ENCODE measurements at regions not wholly inside any gene's neighbourhood (a gene's known extent, or its start where the extent isn't known, plus 50 kb on each side); places are given as distances from the start of the nearest gene placed in this dataset.

DNA sequence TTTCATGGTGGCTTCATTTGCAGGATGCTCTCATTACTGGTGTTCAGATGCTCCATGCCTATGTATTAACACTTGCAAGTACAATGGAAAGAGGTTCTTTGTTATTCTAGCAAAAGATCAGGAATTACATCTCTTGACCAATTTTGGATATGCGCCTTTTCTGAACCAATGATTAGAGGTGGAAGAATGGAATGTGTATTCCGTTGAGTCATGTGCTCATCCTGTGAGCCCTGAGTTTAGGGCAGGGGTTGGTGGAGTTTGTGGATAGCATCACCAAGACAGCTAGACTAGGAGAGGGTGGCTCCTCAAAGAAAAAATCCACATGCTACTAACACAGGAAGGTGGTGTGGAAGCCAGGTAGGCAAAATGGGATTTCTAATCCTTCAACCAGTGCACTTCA, 80.7 kb upstream of the SLC25A26 start:
- Histone ChIP-seq H3K9me3 (ENCODE audit: insufficient read depth, low read length) (no peaks in the 10 kb centered on the region), H3K79me2 (ENCODE audit: insufficient read depth, low read length) (no peaks in the 10 kb centered on the region), H3K27me3 (ENCODE audit: low read length) (no peaks in the 10 kb centered on the region), H3K4me2 (ENCODE audit: low read depth, low read length, poor library complexity, severe bottlenecking) (no peak overlapping the region), H4K20me1 (ENCODE audit: low read depth, low read length) (no peaks in the 10 kb centered on the region), H3K36me3 (ENCODE audit: low read length) (no peaks in the 10 kb centered on the region), H3K4me3 (ENCODE audit: insufficient read depth, low read length, poor library complexity, severe bottlenecking) (no peak overlapping the region), H3K9ac (ENCODE audit: low read length) (no peak overlapping the region), H3K27ac (ENCODE audit: low read depth, low read length) (no peak overlapping the region), H3F3A (ENCODE audit: insufficient read depth) (no peaks in the 10 kb centered on the region), H2AFZ (ENCODE audit: low read depth, low read length, severe bottlenecking) (no peak overlapping the region), H3K9me2 (replicated peaks; ENCODE audit: insufficient read depth, low read length) (no peaks in the 10 kb centered on the region)
- no peak for TF ChIP-seq EZH2phosphoT487 (conservative IDR thresholded peaks at IDR 0.05; ENCODE audit: low read length)
- TF ChIP-seq, protein P1, sequence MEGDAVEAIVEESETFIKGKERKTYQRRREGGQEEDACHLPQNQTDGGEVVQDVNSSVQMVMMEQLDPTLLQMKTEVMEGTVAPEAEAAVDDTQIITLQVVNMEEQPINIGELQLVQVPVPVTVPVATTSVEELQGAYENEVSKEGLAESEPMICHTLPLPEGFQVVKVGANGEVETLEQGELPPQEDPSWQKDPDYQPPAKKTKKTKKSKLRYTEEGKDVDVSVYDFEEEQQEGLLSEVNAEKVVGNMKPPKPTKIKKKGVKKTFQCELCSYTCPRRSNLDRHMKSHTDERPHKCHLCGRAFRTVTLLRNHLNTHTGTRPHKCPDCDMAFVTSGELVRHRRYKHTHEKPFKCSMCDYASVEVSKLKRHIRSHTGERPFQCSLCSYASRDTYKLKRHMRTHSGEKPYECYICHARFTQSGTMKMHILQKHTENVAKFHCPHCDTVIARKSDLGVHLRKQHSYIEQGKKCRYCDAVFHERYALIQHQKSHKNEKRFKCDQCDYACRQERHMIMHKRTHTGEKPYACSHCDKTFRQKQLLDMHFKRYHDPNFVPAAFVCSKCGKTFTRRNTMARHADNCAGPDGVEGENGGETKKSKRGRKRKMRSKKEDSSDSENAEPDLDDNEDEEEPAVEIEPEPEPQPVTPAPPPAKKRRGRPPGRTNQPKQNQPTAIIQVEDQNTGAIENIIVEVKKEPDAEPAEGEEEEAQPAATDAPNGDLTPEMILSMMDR (IDR thresholded peaks at IDR 0.05; ENCODE audit: insufficient read depth, low read length, poor library complexity, severe bottlenecking): no peak

DNA sequence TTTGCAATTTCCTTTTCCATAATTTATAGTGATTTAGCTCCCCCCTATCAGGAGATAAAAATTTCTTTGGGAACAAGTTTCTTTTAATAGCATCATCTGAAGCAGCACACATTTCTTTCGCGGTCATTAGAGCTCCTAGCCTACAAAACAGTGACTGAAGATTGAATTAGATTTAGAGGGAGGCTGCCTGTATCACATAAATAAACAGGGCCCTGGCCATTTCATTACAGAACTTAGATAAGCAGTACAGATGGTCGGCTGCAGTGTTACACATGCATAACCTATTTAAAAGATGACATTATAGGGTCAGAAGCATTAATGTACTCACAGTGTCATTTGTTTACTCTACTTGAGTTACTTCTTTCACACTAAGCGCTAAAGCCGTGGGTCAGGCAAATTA, 81.4 kb upstream of the SLC25A26 start:
- Histone ChIP-seq H3F3A (ENCODE audit: insufficient read depth) (no peaks in the 10 kb centered on the region), H3K4me2 (ENCODE audit: low read depth, low read length, poor library complexity, severe bottlenecking) (no peak overlapping the region), H3K79me2 (ENCODE audit: insufficient read depth, low read length) (no peaks in the 10 kb centered on the region), H3K27ac (ENCODE audit: low read depth, low read length) (no peak overlapping the region), H3K4me3 (ENCODE audit: insufficient read depth, low read length, poor library complexity, severe bottlenecking) (no peak overlapping the region), H2AFZ (ENCODE audit: low read depth, low read length, severe bottlenecking) (no peak overlapping the region), H3K36me3 (ENCODE audit: low read length) (no peaks in the 10 kb centered on the region), H3K9me3 (ENCODE audit: insufficient read depth, low read length) (no peaks in the 10 kb centered on the region), H3K9me2 (replicated peaks; ENCODE audit: insufficient read depth, low read length) (no peaks in the 10 kb centered on the region), H3K27me3 (ENCODE audit: low read length) (no peaks in the 10 kb centered on the region), H4K20me1 (ENCODE audit: low read depth, low read length) (no peaks in the 10 kb centered on the region), H3K9ac (ENCODE audit: low read length) (no peak overlapping the region)
- TF ChIP-seq, protein P1 (IDR thresholded peaks at IDR 0.05; ENCODE audit: insufficient read depth, low read length, poor library complexity, severe bottlenecking): no peak
- TF ChIP-seq EZH2phosphoT487 (conservative IDR thresholded peaks at IDR 0.05; ENCODE audit: low read length): no peak

DNA sequence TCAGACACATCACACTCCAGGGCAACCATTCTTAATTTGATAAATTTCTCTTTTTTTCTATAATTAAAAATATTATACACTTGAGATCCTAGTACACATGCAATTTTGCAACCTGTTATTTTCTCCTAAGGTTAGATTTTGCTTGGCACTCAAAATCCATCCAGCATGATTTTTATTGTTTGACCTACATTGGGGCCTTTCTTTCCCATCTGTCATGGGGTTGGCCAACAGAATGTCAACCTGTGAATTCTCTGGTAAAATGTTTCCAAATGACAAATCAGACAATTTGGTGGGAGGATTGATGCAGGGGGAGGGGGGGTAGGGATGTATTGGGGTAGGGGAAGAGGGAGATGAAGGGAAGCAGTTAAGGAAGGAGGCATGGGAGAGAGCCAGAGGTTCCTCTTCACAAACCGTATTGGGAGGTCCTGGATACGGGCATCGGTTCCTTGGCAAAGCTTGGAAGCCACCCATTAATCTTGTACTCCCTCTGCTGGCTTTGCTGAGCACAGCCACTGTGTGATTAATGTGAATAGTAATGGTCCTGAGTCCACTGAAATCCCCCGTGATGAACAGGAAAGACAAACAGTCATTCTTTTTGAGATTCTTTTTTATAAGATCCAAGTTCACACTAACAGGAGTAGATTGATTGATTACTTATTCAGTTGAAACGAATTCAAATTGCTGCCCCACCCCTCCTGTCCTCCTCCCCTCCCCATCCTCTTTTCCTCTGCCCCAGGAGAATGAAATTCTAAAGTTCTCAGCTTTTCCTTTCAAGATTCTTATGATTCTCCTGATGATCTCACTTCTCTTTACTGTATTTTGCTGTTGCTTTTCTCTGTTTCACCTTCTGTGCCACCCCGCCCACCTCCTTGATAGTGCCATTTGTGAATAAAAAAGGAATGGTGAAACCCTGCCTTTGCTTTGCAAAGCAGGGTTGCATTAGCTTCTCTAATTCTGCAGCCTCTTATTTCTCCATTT, 82.2 kb upstream of the SLC25A26 start:
- no peak overlapping the region for H2AFZ ChIP-seq (ENCODE audit: low read depth, low read length, severe bottlenecking)

More for the DNA sequence above, 82.2 kb upstream of the SLC25A26 start:
- Histone ChIP-seq H3K4me3 (ENCODE audit: insufficient read depth, low read length, poor library complexity, severe bottlenecking) (no peak overlapping the region), H3K9me2 (replicated peaks; ENCODE audit: insufficient read depth, low read length) (no peaks in the 10 kb centered on the region), H3K36me3 (ENCODE audit: low read length) (no peaks in the 10 kb centered on the region), H3K9ac (ENCODE audit: low read length) (no peak overlapping the region), H3K4me2 (ENCODE audit: low read depth, low read length, poor library complexity, severe bottlenecking) (no peak overlapping the region), H3K27ac (ENCODE audit: low read depth, low read length) (no peak overlapping the region), H4K20me1 (ENCODE audit: low read depth, low read length) (no peaks in the 10 kb centered on the region), H3K27me3 (ENCODE audit: low read length) (no peaks in the 10 kb centered on the region), H3K9me3 (ENCODE audit: insufficient read depth, low read length) (no peaks in the 10 kb centered on the region), H3K79me2 (ENCODE audit: insufficient read depth, low read length) (no peaks in the 10 kb centered on the region), H3F3A (ENCODE audit: insufficient read depth) (no peaks in the 10 kb centered on the region)
- TF ChIP-seq, protein P1 (IDR thresholded peaks at IDR 0.05; ENCODE audit: insufficient read depth, low read length, poor library complexity, severe bottlenecking): peak; percentile 36
- TF ChIP-seq EZH2phosphoT487 (conservative IDR thresholded peaks at IDR 0.05; ENCODE audit: low read length): no peak

Measured in SU-DHL-6 (cell line).